ENCODE measurements at regions not wholly inside any gene's neighbourhood (a gene's known extent, or its start where the extent isn't known, plus 50 kb on each side); places are given as distances from the start of the nearest gene placed in this dataset.
"Not testable (repeated sequence)": the region's sequence is repeated elsewhere in the genome, so short reads cannot be mapped to it uniquely, and the experiment has no call there.

DNA sequence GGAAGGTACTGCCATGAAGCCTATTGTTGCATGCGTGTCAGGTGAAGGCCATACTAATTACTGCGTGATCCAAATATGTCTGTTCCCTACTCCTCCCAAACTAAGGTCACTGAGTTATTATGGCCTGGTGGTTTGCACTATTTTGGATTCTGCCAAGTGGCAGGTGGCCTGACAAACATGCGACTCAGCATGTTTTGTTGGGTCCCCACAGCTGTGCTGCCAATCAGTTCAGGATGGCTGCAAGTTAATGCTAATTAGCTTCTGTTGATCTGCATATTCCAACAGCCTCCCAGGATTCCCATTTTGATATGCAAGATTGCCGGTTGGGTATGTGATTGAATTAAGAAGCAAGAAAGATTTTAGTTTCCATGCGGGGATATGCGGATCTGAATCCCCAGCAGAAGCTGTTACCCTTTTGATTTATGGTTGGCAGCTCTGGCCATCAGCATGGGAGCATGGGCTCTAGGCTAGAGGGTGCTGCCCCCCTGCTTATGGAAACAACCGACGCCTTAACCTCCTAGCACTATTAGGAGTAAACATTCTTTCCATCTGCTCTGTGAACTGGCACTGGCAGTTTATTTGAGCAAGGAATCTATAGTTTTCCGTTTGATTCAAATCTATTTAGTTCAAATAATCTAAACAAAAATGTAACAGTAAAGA is 429.8 kb upstream of the C1orf87 start:
- H2AFZ ChIP-seq (ENCODE audit: insufficient read depth, low read depth, low read length, poor library complexity, severe bottlenecking), result no peak overlapping the region
- no peak overlapping the region for H3K4me3 ChIP-seq (replicated peaks in 1 of 3; ENCODE audit: low read depth in 2 of 3, low read length in 3 of 3)
- no peak overlapping the region for H3K27ac ChIP-seq (ENCODE audit: low read depth in 1 of 2, low read length in 2 of 2)
- no peaks in the 10 kb centered on the region for H3K9me3 ChIP-seq (replicated peaks in 1 of 2; ENCODE audit: control insufficient read depth in 1 of 2, insufficient read depth in 1 of 2, low read length in 2 of 2)
- H3K4me2 ChIP-seq (replicated peaks; ENCODE audit: extremely low read depth, low read length, poor library complexity, severe bottlenecking), result no peak overlapping the region
- H3K9ac ChIP-seq (ENCODE audit: insufficient read depth, low read length, poor library complexity, severe bottlenecking), result no peak overlapping the region
- peaks cover 0 to 2% of the 10 kb centered on the region in 2 donors for H3K36me3 Mint-ChIP-seq
- no peaks in the 10 kb centered on the region for H3K4me1 Mint-ChIP-seq
- H3K4me3 Mint-ChIP-seq, result no peak overlapping the region
- H4K20me1 ChIP-seq (ENCODE audit: insufficient read depth, low read length), result no peaks in the 10 kb centered on the region
- no peak for DNase-seq
- TF ChIP-seq, protein P1, sequence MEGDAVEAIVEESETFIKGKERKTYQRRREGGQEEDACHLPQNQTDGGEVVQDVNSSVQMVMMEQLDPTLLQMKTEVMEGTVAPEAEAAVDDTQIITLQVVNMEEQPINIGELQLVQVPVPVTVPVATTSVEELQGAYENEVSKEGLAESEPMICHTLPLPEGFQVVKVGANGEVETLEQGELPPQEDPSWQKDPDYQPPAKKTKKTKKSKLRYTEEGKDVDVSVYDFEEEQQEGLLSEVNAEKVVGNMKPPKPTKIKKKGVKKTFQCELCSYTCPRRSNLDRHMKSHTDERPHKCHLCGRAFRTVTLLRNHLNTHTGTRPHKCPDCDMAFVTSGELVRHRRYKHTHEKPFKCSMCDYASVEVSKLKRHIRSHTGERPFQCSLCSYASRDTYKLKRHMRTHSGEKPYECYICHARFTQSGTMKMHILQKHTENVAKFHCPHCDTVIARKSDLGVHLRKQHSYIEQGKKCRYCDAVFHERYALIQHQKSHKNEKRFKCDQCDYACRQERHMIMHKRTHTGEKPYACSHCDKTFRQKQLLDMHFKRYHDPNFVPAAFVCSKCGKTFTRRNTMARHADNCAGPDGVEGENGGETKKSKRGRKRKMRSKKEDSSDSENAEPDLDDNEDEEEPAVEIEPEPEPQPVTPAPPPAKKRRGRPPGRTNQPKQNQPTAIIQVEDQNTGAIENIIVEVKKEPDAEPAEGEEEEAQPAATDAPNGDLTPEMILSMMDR (IDR thresholded peaks at IDR 0.05), result no peak
- H3K27ac Mint-ChIP-seq, result no peak overlapping the region
- H3K4me1 ChIP-seq (ENCODE audit: control insufficient read depth in 1 of 2, insufficient read depth in 2 of 2, low read length in 2 of 2), result no peaks in the 10 kb centered on the region
- H3K27me3 Mint-ChIP-seq (ENCODE audit: low read depth in 3 of 3), result no peaks in the 10 kb centered on the region
- no peaks in the 10 kb centered on the region for H3K36me3 ChIP-seq (replicated peaks in 1 of 2; ENCODE audit: control insufficient read depth in 1 of 2, insufficient read depth in 2 of 2, low read length in 2 of 2)
- no peaks in the 10 kb centered on the region for H3K27me3 ChIP-seq (ENCODE audit: control insufficient read depth in 2 of 2, insufficient read depth in 2 of 2, low read length in 2 of 2)
- intact Hi-C loops (cut with micrococcal nuclease), result no loop called here
- no peaks in the 10 kb centered on the region for H3K79me2 ChIP-seq (ENCODE audit: insufficient read depth, low read length)
- H3K9me3 Mint-ChIP-seq, result peaks cover 0 to 13% (median 8%) of the 10 kb centered on the region in 7 donors
- WGBS (ENCODE audit: insufficient coverage), result 91% methylated on average over 6 of the region's 9 CpGs

GRCh38 chr1:60502506-60502905 is 428.9 kb upstream of the C1orf87 start:
- Histone ChIP-seq H2AFZ (ENCODE audit: insufficient read depth, low read depth, low read length, poor library complexity, severe bottlenecking) (no peak overlapping the region), H3K27me3 (ENCODE audit: control insufficient read depth in 2 of 2, insufficient read depth in 2 of 2, low read length in 2 of 2) (no peaks in the 10 kb centered on the region), H3K4me3 (replicated peaks in 1 of 3; ENCODE audit: low read depth in 2 of 3, low read length in 3 of 3) (no peak overlapping the region), H3K9me3 (replicated peaks in 1 of 2; ENCODE audit: control insufficient read depth in 1 of 2, insufficient read depth in 1 of 2, low read length in 2 of 2) (peaks cover 0 to under 1% of the 10 kb centered on the region in 2 donors), H3K79me2 (ENCODE audit: insufficient read depth, low read length) (no peaks in the 10 kb centered on the region), H3K36me3 (replicated peaks in 1 of 2; ENCODE audit: control insufficient read depth in 1 of 2, insufficient read depth in 2 of 2, low read length in 2 of 2) (no peaks in the 10 kb centered on the region), H3K9ac (ENCODE audit: insufficient read depth, low read length, poor library complexity, severe bottlenecking) (no peak overlapping the region), H3K27ac (ENCODE audit: low read depth in 1 of 2, low read length in 2 of 2) (no peak overlapping the region), H4K20me1 (ENCODE audit: insufficient read depth, low read length) (no peaks in the 10 kb centered on the region), H3K4me2 (replicated peaks; ENCODE audit: extremely low read depth, low read length, poor library complexity, severe bottlenecking) (no peak overlapping the region), H3K4me1 (ENCODE audit: control insufficient read depth in 1 of 2, insufficient read depth in 2 of 2, low read length in 2 of 2) (no peaks in the 10 kb centered on the region)
- no peak for DNase-seq
- no peaks in the 10 kb centered on the region for H3K4me1 Mint-ChIP-seq
- intact Hi-C loops (cut with micrococcal nuclease), result no loop called here
- TF ChIP-seq, protein P1 (IDR thresholded peaks at IDR 0.05), result no peak
- H3K9me3 Mint-ChIP-seq, result peaks cover under 1 to 17% (median 11%) of the 10 kb centered on the region in 7 donors
- WGBS (ENCODE audit: insufficient coverage), result no CpG with 5 or more reads among the region's 1 CpG
- H3K27ac Mint-ChIP-seq, result no peak overlapping the region
- peaks cover 0 to 2% of the 10 kb centered on the region in 2 donors for H3K36me3 Mint-ChIP-seq
- H3K27me3 Mint-ChIP-seq (ENCODE audit: low read depth in 3 of 3), result no peaks in the 10 kb centered on the region
- H3K4me3 Mint-ChIP-seq, result no peak overlapping the region

- H2AFZ ChIP-seq (ENCODE audit: insufficient read depth, low read depth, low read length, poor library complexity, severe bottlenecking); intact Hi-C loops (cut with micrococcal nuclease); H3K9me3 ChIP-seq (replicated peaks in 1 of 2; ENCODE audit: control insufficient read depth in 1 of 2, insufficient read depth in 1 of 2, low read length in 2 of 2); H3K36me3 Mint-ChIP-seq; H3K4me2 ChIP-seq (replicated peaks; ENCODE audit: extremely low read depth, low read length, poor library complexity, severe bottlenecking); H4K20me1 ChIP-seq (ENCODE audit: insufficient read depth, low read length); H3K9ac ChIP-seq (ENCODE audit: insufficient read depth, low read length, poor library complexity, severe bottlenecking); H3K27ac ChIP-seq (ENCODE audit: low read depth in 1 of 2, low read length in 2 of 2); H3K79me2 ChIP-seq (ENCODE audit: insufficient read depth, low read length); H3K4me1 Mint-ChIP-seq; H3K27me3 ChIP-seq (ENCODE audit: control insufficient read depth in 2 of 2, insufficient read depth in 2 of 2, low read length in 2 of 2); H3K4me1 ChIP-seq (ENCODE audit: control insufficient read depth in 1 of 2, insufficient read depth in 2 of 2, low read length in 2 of 2); H3K36me3 ChIP-seq (replicated peaks in 1 of 2; ENCODE audit: control insufficient read depth in 1 of 2, insufficient read depth in 2 of 2, low read length in 2 of 2); H3K4me3 Mint-ChIP-seq; H3K4me3 ChIP-seq (replicated peaks in 1 of 3; ENCODE audit: low read depth in 2 of 3, low read length in 3 of 3); H3K27ac Mint-ChIP-seq; DNase-seq; H3K27me3 Mint-ChIP-seq (ENCODE audit: low read depth in 3 of 3): not testable (repeated sequence)
- peaks cover 3 to 22% (median 11%) of the 10 kb centered on the region in 7 donors for H3K9me3 Mint-ChIP-seq
- WGBS (ENCODE audit: insufficient coverage), result 92% methylated on average over 20 of the region's 20 CpGs
These were observed 416.4 kb upstream of the C1orf87 start for GRCh38 chr1:60489916-60490480.
